ENCODE measurements at regions not wholly inside any gene's neighbourhood (a gene's known extent, or its start where the extent isn't known, plus 50 kb on each side); places are given as distances from the start of the nearest gene placed in this dataset.

GRCh38 chr13:105965910-105966309 lies 569.6 kb downstream of the EFNB2 start:
- no peak for DNase-seq

GRCh38 chr13:105962080-105962479 lies 573.4 kb downstream of the EFNB2 start:
- DNase-seq, result no peak

- no peak for DNase-seq
Observed at GRCh38 chr13:105961438-105961837, 574.0 kb downstream of the EFNB2 start.

DNA sequence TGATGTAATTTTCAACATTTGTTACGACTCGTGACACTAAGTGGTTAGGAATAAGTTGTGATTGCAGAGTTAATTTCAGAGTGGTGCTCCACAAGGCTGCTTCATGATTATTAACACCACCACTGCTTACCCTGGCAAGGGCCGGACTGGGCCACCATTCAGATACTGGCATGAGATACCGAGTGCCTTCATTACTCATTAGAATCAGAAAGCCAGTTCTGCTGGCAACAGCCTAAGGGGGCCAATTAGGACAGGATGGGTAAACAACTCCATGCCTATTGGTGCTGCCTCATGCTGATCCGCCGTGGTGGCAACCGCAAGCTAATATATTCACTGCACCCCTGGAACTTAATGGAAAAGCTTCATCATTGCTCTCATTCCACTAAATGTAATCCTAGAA lies 575.1 kb downstream of the EFNB2 start:
- no peak for DNase-seq

- no peak for DNase-seq
Observed at GRCh38 chr13:105959876-105960275, 575.6 kb downstream of the EFNB2 start.

DNA sequence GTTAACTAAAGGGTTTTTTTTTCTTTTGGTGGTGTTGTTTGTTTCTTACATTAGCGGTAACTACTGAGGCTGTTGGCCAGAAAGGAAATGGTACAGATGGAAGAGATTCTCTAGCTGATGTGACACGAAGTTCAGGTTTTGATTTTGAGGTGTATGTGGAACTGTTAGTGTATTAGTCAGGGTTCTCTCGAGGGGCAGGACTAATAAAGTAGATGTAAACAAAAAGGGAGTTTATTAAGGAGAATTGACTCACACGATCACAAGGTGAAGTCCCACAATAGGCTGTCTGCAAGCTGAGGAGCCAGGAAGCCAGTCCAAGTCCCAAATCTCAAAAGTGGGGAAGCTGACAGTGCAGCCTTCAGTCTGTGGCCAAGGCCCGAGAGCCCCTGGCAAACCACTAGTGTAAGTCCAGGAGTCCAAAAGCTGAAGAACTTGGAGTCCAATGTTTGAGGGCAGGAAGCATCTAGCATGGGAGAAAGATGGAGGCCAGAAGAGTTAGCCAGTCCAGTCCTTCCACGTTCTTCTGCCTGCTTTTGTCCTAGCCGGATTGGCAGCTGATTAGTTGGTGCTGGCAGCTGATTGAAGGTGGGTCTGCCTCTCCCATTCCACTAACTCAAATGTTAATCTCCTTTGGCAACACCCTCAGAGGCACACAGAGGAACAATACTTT lies 577.6 kb downstream of the EFNB2 start:
- no peak for DNase-seq

- no peak for DNase-seq
Observed at GRCh38 chr13:105956921-105957320, 578.5 kb downstream of the EFNB2 start.

DNA sequence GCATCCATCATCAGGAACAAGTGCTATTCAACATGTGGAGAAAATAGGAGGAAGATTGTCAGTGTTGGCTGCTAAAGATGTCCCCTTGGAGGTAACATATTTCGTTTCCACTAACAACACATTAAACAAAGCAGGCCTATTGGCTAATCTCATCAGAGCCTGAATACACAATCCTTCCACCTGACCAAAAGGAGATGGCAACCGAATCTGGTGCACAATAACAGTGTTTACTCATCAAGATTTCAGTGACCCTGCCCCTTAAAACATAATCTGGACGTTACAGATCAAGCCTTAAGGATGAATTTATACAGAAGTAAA lies 582.5 kb downstream of the EFNB2 start:
- DNase-seq, result no peak

GRCh38 chr13:105952233-105952972 lies 583.1 kb downstream of the EFNB2 start:
- no peak for DNase-seq

- DNase-seq, result no peak
Observed at GRCh38 chr13:105948143-105948542, 587.3 kb downstream of the EFNB2 start.

GRCh38 chr13:105940882-105941281 lies 594.6 kb downstream of the EFNB2 start:
- no peak for DNase-seq

- DNase-seq, result no peak
Observed at GRCh38 chr13:105937451-105937850, 598.0 kb downstream of the EFNB2 start.

GRCh38 chr13:105936816-105937215 lies 598.6 kb downstream of the EFNB2 start:
- no peak for DNase-seq

DNA sequence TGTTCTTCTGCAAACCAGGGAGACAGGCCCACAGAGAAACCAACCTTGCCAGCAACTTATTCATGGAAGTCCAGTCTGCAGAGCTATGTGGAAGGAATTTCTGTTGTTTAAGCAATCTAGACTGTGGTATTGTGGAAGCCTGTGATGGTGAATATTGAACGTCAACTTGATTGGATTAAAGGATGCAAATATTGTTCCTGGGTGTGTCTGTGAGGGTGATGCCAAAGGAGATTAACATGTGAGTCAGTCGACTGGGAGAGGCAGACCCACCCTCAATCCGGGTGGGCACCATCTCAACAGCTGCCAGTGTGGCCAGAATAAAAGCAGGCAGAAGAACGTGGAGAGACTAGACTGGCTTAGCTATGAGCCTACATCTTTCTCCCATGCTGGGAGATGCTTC lies 606.0 kb downstream of the EFNB2 start:
- DNase-seq, result no peak

DNA sequence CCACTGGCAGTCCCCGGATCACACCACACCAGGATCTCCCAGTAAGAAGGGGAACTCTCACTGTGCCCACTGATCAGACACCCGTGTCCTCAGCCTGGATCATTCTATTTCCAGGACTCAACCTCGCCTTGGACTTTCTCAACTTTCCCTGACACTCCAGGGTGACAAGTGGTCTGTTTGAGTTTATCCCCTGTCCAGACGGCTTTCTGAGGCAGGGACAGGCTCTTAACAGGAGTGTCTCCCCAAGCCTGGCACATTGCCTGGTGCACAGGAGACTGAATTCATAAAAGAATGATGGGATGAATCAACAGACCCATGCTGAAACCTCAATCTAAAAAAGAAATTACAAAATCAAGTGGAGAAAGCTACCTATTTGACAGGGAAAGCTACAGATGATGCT lies 606.6 kb downstream of the EFNB2 start:
- DNase-seq, result no peak

- no peak for DNase-seq
Observed at GRCh38 chr13:105928048-105928447, 607.4 kb downstream of the EFNB2 start.

DNA sequence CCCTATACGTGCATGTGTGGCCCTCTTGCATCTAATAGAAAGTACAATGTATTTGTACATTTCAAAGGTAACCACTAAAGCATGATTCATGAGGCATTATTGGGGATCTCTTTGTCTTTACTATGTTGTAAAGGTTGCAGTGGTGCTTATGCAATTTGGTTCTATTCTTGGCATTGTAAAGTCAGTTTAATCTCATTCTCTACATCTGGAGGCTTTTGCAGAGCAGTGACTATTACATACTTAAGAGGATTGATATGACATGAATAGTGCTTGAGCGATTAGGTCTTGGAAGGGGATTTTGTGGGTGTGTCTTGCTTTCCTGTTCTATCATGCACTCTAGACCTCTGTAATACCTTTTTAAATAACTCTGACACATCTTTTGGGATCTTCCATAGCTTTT lies 610.0 kb downstream of the EFNB2 start:
- DNase-seq, result no peak

- DNase-seq, result no peak
Observed at GRCh38 chr13:105921711-105922110, 613.8 kb downstream of the EFNB2 start.

DNA sequence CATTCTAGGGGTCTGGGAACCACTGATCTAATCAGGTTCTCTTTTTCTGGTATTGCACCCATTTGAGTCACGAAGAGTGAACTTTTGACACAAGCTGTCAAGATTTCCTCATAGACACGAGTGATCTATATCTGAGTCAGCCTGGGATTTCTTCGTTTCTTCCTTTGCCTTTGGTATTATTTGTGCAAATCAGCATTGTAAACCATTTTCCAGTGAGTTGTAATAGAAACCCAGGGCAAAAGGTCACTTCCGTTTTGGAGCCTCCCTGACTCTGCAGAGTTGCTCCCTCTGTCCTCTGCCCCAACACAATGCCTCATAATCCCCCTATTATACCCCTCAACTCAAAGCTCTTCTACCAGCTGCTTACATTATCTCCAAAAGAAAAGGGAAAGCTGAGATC lies 615.1 kb downstream of the EFNB2 start:
- DNase-seq, result no peak

DNA sequence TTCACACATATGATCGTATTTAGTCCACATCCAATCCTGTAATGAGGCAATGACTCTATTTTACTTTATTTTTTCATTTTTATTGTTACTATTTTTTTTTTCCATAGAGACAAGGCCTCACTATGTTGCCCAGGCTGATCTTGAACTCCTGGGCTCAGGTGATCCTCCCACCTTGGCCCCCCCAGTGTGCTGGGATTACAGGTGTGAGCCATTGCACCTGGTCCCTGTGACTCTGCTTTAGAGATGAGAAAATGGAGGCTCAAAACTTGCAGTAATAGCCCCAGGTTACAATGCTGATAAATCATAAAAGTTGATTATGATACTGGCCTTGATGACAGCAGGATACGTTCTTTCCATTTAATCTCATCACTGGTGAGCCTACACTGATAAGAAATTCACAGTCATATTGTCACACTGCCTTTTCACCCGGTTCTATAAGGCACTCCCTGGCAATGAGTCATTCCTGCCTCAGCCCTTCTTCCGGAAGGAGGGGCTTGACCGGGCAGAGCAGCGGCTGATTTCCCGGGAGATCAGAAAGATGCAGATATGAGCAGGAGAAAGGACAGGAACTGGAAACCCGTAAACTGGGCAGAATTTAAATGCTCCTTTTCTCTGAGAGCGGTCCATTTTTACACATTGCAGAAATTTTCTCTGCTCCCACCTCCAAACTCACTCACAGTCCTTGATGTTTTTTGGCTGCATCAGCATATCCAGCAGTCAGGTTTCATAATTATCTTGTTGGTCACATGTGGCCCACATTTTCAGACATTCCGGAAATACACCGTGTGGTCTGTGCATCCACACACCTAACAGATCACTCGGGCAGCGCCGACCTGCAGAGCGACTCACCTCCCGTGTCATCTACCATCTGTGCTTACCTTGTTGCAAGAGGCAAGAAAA lies 616.4 kb downstream of the EFNB2 start:
- DNase-seq, result no peak

- DNase-seq, result no peak
Observed at GRCh38 chr13:105915146-105915850, 620.2 kb downstream of the EFNB2 start.

- DNase-seq, result no peak
Observed at GRCh38 chr13:105914291-105915036, 621.0 kb downstream of the EFNB2 start.

Measured in SHP77 treated with DMSO at 0.1 percent for 48 hours (cell line).